K562 (cell line): ENCODE measurements at regions not wholly inside any gene's neighbourhood (a gene's known extent, or its start where the extent isn't known, plus 50 kb on each side); places are given as distances from the start of the nearest gene placed in this dataset.

Source experiments
- ATAC-seq: fragments of 200-7000 bp; cut with Tn5 transposase; 3 replicates; pipeline ENCODE4 v1.9.1; 2020; ENCODE audit warnings: moderate library complexity
- BruUV-seq: library from RNA; stranded (reverse); fragments of 400-500 nt; replicated peaks from 2 replicates; lab custom pipeline; 2021; lab: Mats Ljungman, UMichigan
- CTCF ChIA-PET: fragments of 300-600 bp; formaldehyde crosslinking; extraction: SDS; loops from one replicate; lab custom pipeline; 2021; ENCODE audit warnings: low intra/inter-chr PET ratio; lab: Yijun Ruan, JAX
- POLR2A ChIA-PET: fragments of 300-600, 350-650 bp; sonication (Branson Sonifier 250); formaldehyde crosslinking; extraction: SDS; loops from one replicate; lab custom pipeline; 2021; ENCODE audit warnings: antibody characterized with exemption, inconsistent platforms; lab: Yijun Ruan, JAX
- DNase-seq, 4 experiments: peaks; one replicate each; pipeline versions ENCODE4 v3.0.0 to v3.0.0-alpha.2; 2011 to 2018; ENCODE audit warnings: low spot score in 3 of 4, mixed read lengths in 3 of 4; ENCODE audit errors: extremely low read depth in 1 of 4
- FAIRE-seq: peaks from 2 replicates; lab custom pipeline; 2011; peaks lifted over from hg19 to GRCh38; lab: Jason Lieb, UNC
- H2AFZ ChIP-seq: 2 replicates; pipeline ENCODE4 v1.6.0; 2011; ENCODE audit warnings: low read depth, low read length, control low read depth, inconsistent platforms
- H3K27ac ChIP-seq: fragments of 200-600 bp; 3 replicates; pipeline ENCODE4 v1.8.0; 2011; ENCODE audit warnings: low read depth, mild to moderate bottlenecking, control low read depth, inconsistent platforms, low read length, moderate library complexity, mixed read lengths; ENCODE audit errors: extremely low read depth
- H3K27me3 ChIP-seq, 2 experiments: fragments of 300-600 bp in 1 of 2; 2 replicates in 1 of 2; 3 replicates in 1 of 2; pipeline versions ENCODE4 v1.6.0 to v1.8.0; 2011; ENCODE audit warnings: inconsistent platforms in 2 of 2, low read length in 2 of 2, mild to moderate bottlenecking in 1 of 2, mixed read lengths in 1 of 2, moderate library complexity in 1 of 2; ENCODE audit not compliant: control insufficient read depth in 2 of 2, insufficient read depth in 2 of 2
- H3K36me3 ChIP-seq: fragments of 300-600 bp; 3 replicates; pipeline ENCODE4 v1.8.0; 2011; ENCODE audit warnings: mild to moderate bottlenecking, low read length, inconsistent platforms; ENCODE audit not compliant: control insufficient read depth, insufficient read depth
- H3K4me1 ChIP-seq, 2 experiments: fragments of 200-600 bp in 1 of 2; replicated peaks in 1 of 2; 2 replicates in 1 of 2; 3 replicates in 1 of 2; pipeline versions ENCODE4 v1.5.1 to v1.8.0; 2011; ENCODE audit warnings: inconsistent platforms in 2 of 2, low read length in 2 of 2, mild to moderate bottlenecking in 1 of 2, mixed read lengths in 1 of 2, moderate library complexity in 1 of 2; ENCODE audit not compliant: control insufficient read depth in 2 of 2, insufficient read depth in 2 of 2
- H3K4me2 ChIP-seq: 2 replicates; pipeline ENCODE4 v1.6.1; 2011; ENCODE audit warnings: low read length, control low read depth, inconsistent platforms, mixed read lengths; ENCODE audit not compliant: insufficient read depth
- H3K4me3 ChIP-seq: fragments of 200-600 bp; sonication (generic), shearing (Covaris generic); 2 replicates; pipeline ENCODE4 v1.5.1; 2016; ENCODE audit warnings: control low read depth, inconsistent platforms
- H3K79me2 ChIP-seq: fragments of 200-600 bp; 3 replicates; pipeline ENCODE4 v1.8.0; 2011; ENCODE audit warnings: low read length, inconsistent platforms; ENCODE audit not compliant: control insufficient read depth, insufficient read depth
- H3K9ac ChIP-seq, 2 experiments: 2 replicates each; pipeline versions ENCODE4 v1.6.0 to v1.6.1; 2011; ENCODE audit warnings: low read depth in 2 of 2, low read length in 2 of 2, control low read depth in 1 of 2, inconsistent platforms in 1 of 2, mild to moderate bottlenecking in 1 of 2, mixed read lengths in 1 of 2; ENCODE audit not compliant: insufficient read depth in 1 of 2
- H3K9me1 ChIP-seq: one replicate; pipeline ENCODE4 v1.6.0; 2011; ENCODE audit warnings: inconsistent platforms, mild to moderate bottlenecking, low read length, moderate library complexity; ENCODE audit not compliant: control insufficient read depth, insufficient read depth
- H3K9me3 ChIP-seq: replicated peaks from 2 replicates; pipeline ENCODE4 v1.5.1; 2011; ENCODE audit warnings: low read depth, low read length, inconsistent platforms; ENCODE audit not compliant: control insufficient read depth, insufficient read depth
- H4K20me1 ChIP-seq: replicated peaks from 2 replicates; pipeline ENCODE4 v1.6.1; 2011; ENCODE audit warnings: low read length, inconsistent platforms, mixed read lengths; ENCODE audit not compliant: control insufficient read depth, insufficient read depth
- CREBBP ChIP-seq: IDR thresholded peaks from one replicate; pipeline ENCODE4 v1.6.1; 2012; ENCODE audit warnings: low read depth, mild to moderate bottlenecking, control low read depth, inconsistent platforms, low read length
- ETS2 ChIP-seq: IDR thresholded peaks from 2 replicates; pipeline ENCODE4 v1.6.1; 2016; ENCODE audit warnings: borderline replicate concordance, missing genetic modification characterization, mild to moderate bottlenecking, moderate library complexity, missing compliant biosample characterization; ENCODE audit not compliant: poor library complexity, severe bottlenecking
- KAT8 ChIP-seq: fragments of 450-650 bp; IDR thresholded peaks from 2 replicates; pipeline ENCODE4 v1.6.1; 2016; ENCODE audit warnings: low read depth, mild to moderate bottlenecking
- TRIM28 ChIP-seq: fragments of 450-650 bp; IDR thresholded peaks from 2 replicates; pipeline ENCODE4 v1.6.1; 2017
- TSHZ1 ChIP-seq: fragments of 250-450 bp; sonication (Bioruptor Pico); IDR thresholded peaks from 2 replicates; pipeline ENCODE4 v1.4.0; 2020; ENCODE audit warnings: mild to moderate bottlenecking, moderate library complexity
- WGBS: fragments of 100-300 bp; shearing (Covaris generic); methylation state at CpG from one replicate; pipeline ENCODE4 v1.1.6; 2016; ENCODE audit warnings: low coverage, mixed read lengths; ENCODE audit not compliant: insufficient coverage; ENCODE audit errors: missing lambda C conversion rate; 5-methylcytosine and 5-hydroxymethylcytosine counted together
- in situ Hi-C: fragments of 300-500 bp; cut with MboI; formaldehyde crosslinking; loops from 4 replicates; pipeline ENCODE4 v1.15.0; 2018; ENCODE audit warnings: inconsistent platforms, mixed read lengths
- intact Hi-C: fragments of 100-400 bp; cut with micrococcal nuclease; formaldehyde crosslinking; loops from 2 replicates; pipeline ENCODE4 v1.14.2; 2022
- TF ChIP-seq, protein P1 (sequence below): sonication (generic); formaldehyde crosslinking; IDR thresholded peaks from 2 replicates; pipeline ENCODE4 v1.9.0; 2022; ENCODE audit warnings: mild to moderate bottlenecking, missing genetic modification reagents
- TF ChIP-seq, protein P2 (sequence below), 2 experiments: fragments of 450-650 bp; IDR thresholded peaks; 2 replicates each; pipeline ENCODE4 v1.6.1; 2016
- TF ChIP-seq, protein P3 (sequence below), 2 experiments: IDR thresholded peaks; 2 replicates each; pipeline ENCODE4 v1.6.1; 2012; ENCODE audit warnings: improper control_type of control experiment in 2 of 2, low read depth in 2 of 2, low read length in 2 of 2, borderline replicate concordance in 1 of 2
- TF ChIP-seq, protein P4 (sequence below): sonication (generic); formaldehyde crosslinking; IDR thresholded peaks from 2 replicates; pipeline ENCODE4 v1.8.0; 2022; ENCODE audit warnings: missing genetic modification reagents, mild to moderate bottlenecking, borderline replicate concordance

DNA sequence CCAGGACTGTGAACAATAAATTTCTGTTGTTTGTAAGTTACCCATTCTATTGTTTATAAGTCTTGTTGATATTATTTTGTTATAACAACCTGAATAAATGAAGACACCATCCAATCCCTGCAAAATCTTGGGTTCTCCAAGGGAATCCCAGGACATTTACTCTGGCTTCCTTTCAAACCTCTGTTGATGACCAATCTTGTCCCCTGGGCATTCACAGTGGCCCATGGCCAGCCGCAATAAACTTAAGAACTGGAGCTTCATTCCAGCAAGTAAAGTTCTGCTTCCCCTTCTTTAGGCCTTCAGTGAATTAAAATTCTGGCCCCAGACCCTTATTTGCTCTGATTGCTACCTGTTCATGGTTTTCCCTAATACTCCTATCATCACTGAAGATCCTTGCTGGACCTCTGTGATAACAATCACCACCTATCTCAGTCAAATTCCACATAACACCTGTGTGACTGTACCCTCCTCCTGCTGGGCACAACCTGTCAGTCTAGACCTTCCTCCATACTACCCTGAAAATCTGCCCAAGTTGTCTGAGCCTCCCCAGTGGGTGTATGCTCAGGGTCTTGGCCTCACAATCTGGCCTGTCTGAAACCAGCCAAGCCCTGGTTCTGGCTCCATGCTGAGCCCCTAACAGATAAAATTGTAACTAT is 153.1 kb downstream of the SEMA6D start:
- no peak for FAIRE-seq
- TF ChIP-seq TSHZ1 (CRISPR knock-in tag): no peak
- TF ChIP-seq, protein P1, sequence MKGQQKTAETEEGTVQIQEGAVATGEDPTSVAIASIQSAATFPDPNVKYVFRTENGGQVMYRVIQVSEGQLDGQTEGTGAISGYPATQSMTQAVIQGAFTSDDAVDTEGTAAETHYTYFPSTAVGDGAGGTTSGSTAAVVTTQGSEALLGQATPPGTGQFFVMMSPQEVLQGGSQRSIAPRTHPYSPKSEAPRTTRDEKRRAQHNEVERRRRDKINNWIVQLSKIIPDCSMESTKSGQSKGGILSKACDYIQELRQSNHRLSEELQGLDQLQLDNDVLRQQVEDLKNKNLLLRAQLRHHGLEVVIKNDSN (CRISPR knock-in tag): no peak
- TF ChIP-seq CREBBP: no peak
- TF ChIP-seq, protein P2, sequence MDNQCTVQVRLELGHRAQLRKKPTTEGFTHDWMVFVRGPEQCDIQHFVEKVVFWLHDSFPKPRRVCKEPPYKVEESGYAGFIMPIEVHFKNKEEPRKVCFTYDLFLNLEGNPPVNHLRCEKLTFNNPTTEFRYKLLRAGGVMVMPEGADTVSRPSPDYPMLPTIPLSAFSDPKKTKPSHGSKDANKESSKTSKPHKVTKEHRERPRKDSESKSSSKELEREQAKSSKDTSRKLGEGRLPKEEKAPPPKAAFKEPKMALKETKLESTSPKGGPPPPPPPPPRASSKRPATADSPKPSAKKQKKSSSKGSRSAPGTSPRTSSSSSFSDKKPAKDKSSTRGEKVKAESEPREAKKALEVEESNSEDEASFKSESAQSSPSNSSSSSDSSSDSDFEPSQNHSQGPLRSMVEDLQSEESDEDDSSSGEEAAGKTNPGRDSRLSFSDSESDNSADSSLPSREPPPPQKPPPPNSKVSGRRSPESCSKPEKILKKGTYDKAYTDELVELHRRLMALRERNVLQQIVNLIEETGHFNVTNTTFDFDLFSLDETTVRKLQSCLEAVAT (IDR thresholded peaks at IDR 0.05): no peak
- no peak for TF ChIP-seq ETS2 (tag)
- TF ChIP-seq, protein P3, sequence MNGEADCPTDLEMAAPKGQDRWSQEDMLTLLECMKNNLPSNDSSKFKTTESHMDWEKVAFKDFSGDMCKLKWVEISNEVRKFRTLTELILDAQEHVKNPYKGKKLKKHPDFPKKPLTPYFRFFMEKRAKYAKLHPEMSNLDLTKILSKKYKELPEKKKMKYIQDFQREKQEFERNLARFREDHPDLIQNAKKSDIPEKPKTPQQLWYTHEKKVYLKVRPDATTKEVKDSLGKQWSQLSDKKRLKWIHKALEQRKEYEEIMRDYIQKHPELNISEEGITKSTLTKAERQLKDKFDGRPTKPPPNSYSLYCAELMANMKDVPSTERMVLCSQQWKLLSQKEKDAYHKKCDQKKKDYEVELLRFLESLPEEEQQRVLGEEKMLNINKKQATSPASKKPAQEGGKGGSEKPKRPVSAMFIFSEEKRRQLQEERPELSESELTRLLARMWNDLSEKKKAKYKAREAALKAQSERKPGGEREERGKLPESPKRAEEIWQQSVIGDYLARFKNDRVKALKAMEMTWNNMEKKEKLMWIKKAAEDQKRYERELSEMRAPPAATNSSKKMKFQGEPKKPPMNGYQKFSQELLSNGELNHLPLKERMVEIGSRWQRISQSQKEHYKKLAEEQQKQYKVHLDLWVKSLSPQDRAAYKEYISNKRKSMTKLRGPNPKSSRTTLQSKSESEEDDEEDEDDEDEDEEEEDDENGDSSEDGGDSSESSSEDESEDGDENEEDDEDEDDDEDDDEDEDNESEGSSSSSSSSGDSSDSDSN (IDR thresholded peaks at IDR 0.05; ENCODE audit: borderline replicate concordance in 1 of 2, low read depth in 2 of 2, low read length in 2 of 2): no peak
- TF ChIP-seq TRIM28: no peak
- TF ChIP-seq, protein P4, sequence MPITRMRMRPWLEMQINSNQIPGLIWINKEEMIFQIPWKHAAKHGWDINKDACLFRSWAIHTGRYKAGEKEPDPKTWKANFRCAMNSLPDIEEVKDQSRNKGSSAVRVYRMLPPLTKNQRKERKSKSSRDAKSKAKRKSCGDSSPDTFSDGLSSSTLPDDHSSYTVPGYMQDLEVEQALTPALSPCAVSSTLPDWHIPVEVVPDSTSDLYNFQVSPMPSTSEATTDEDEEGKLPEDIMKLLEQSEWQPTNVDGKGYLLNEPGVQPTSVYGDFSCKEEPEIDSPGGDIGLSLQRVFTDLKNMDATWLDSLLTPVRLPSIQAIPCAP: no peak
- TF ChIP-seq KAT8: no peak

More for the DNA sequence above, 153.1 kb downstream of the SEMA6D start:
- Histone ChIP-seq H3K4me2 (no peak overlapping the region), H3K27me3 (no peaks in the 10 kb centered on the region), H3K4me1 (no peaks in the 10 kb centered on the region), H2AFZ (no peak overlapping the region), H3K9me3 (no peaks in the 10 kb centered on the region; the same call in 1 of the 2 replicates), H3K9ac (no peak overlapping the region), H3K27ac (no peak overlapping the region), H3K4me3 (no peak overlapping the region), H4K20me1 (no peaks in the 10 kb centered on the region), H3K9me1 (no peaks in the 10 kb centered on the region), H3K36me3 (no peaks in the 10 kb centered on the region), H3K79me2 (no peaks in the 10 kb centered on the region)
- DNase-seq (no peak), ATAC-seq (no peak)
- ChIA-PET CTCF (no interaction called here), POLR2A (no interaction called here)
- in situ Hi-C loops: no loop called here
- BruUV-seq: no TSS peak
- WGBS: 0% methylated on average over 1 of the region's 1 CpG
- intact Hi-C loops: no loop called here
